Type B pancreatic cell (in vitro differentiated cells): ENCODE measurements at regions not wholly inside any gene's neighbourhood (a gene's known extent, or its start where the extent isn't known, plus 50 kb on each side); places are given as distances from the start of the nearest gene placed in this dataset.
A peak's percentile ranks its signal among the peaks of the same experiment; 100 is the strongest.

Source experiments
- DNase-seq: peaks from one replicate; pipeline ENCODE4 v3.0.0; 2021; ENCODE audit warnings: mixed read lengths; ENCODE audit not compliant: unreplicated experiment; ENCODE audit errors: extremely low spot score
- H3K27ac Mint-ChIP-seq: 2 replicates; pipeline ENCODE4 v1.8.0; 2021; ENCODE audit warnings: mild to moderate bottlenecking, mixed read lengths
- H3K27me3 Mint-ChIP-seq: 2 replicates; pipeline ENCODE4 v1.8.0; 2021; ENCODE audit warnings: mixed read lengths
- H3K36me3 Mint-ChIP-seq: 2 replicates; pipeline ENCODE4 v1.8.0; 2021; ENCODE audit warnings: mixed read lengths
- H3K4me1 Mint-ChIP-seq: one replicate; pipeline ENCODE4 v1.8.0; 2021; ENCODE audit warnings: mixed read lengths; ENCODE audit not compliant: unreplicated experiment
- H3K4me3 Mint-ChIP-seq: 2 replicates; pipeline ENCODE4 v1.8.0; 2021; ENCODE audit warnings: mild to moderate bottlenecking, mixed read lengths
- H3K9me3 Mint-ChIP-seq: 2 replicates; pipeline ENCODE4 v1.8.0; 2021; ENCODE audit warnings: mixed read lengths
- TF ChIP-seq, protein P1 (sequence below): fragments of 200-600 bp; sonication (generic); conservative IDR thresholded peaks from 2 replicates; pipeline ENCODE4 v1.5.0; 2021; ENCODE audit warnings: antibody characterized with exemption, mild to moderate bottlenecking

GRCh38 chr3:71991046-71991445 is 206.1 kb upstream of the PROK2 start:
- H3K27me3 Mint-ChIP-seq: peaks cover 5% of the 10 kb centered on the region
- H3K27ac Mint-ChIP-seq: no peak overlapping the region
- no peak overlapping the region for H3K4me3 Mint-ChIP-seq
- no peaks in the 10 kb centered on the region for H3K36me3 Mint-ChIP-seq
- TF ChIP-seq, protein P1, sequence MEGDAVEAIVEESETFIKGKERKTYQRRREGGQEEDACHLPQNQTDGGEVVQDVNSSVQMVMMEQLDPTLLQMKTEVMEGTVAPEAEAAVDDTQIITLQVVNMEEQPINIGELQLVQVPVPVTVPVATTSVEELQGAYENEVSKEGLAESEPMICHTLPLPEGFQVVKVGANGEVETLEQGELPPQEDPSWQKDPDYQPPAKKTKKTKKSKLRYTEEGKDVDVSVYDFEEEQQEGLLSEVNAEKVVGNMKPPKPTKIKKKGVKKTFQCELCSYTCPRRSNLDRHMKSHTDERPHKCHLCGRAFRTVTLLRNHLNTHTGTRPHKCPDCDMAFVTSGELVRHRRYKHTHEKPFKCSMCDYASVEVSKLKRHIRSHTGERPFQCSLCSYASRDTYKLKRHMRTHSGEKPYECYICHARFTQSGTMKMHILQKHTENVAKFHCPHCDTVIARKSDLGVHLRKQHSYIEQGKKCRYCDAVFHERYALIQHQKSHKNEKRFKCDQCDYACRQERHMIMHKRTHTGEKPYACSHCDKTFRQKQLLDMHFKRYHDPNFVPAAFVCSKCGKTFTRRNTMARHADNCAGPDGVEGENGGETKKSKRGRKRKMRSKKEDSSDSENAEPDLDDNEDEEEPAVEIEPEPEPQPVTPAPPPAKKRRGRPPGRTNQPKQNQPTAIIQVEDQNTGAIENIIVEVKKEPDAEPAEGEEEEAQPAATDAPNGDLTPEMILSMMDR: no peak
- no peak for DNase-seq
- peaks cover 5% of the 10 kb centered on the region for H3K4me1 Mint-ChIP-seq
- no peaks in the 10 kb centered on the region for H3K9me3 Mint-ChIP-seq

GRCh38 chr3:71990545-71990944 is 205.6 kb upstream of the PROK2 start:
- TF ChIP-seq, protein P1: no peak
- H3K27ac Mint-ChIP-seq: no peak overlapping the region
- no peaks in the 10 kb centered on the region for H3K9me3 Mint-ChIP-seq
- no peak for DNase-seq
- H3K36me3 Mint-ChIP-seq: no peaks in the 10 kb centered on the region
- H3K4me1 Mint-ChIP-seq: peaks cover 5% of the 10 kb centered on the region
- H3K4me3 Mint-ChIP-seq: no peak overlapping the region
- H3K27me3 Mint-ChIP-seq: peaks cover 3% of the 10 kb centered on the region

GRCh38 chr3:71989165-71989564 is 204.2 kb upstream of the PROK2 start:
- DNase-seq: no peak
- no peak overlapping the region for H3K27ac Mint-ChIP-seq
- H3K27me3 Mint-ChIP-seq: peaks cover 3% of the 10 kb centered on the region
- peaks cover 5% of the 10 kb centered on the region for H3K4me1 Mint-ChIP-seq
- no peak overlapping the region for H3K4me3 Mint-ChIP-seq
- no peaks in the 10 kb centered on the region for H3K36me3 Mint-ChIP-seq
- H3K9me3 Mint-ChIP-seq: no peaks in the 10 kb centered on the region
- TF ChIP-seq, protein P1: no peak

DNA sequence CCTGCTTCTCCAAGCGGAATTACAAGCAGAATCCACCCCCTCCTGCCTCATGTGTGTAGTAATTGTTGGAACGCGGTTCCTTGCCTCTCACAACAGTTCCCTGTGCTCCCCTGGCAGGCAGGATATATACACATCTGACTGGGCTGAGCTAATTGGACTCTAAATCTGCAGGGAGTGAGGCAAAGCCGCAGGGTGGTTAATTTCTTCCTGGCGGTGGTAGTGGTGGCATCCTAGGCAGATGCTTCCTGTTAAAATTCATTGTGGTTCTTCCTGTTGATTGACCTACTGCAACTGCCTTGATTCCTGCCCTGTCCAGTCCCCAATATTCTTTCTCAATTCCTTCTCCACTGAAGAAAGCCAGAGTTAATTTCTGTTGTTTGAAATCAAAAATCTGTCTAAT is 202.9 kb upstream of the PROK2 start:
- Mint-ChIP-seq H3K4me1 (peaks cover 5% of the 10 kb centered on the region), H3K9me3 (no peaks in the 10 kb centered on the region), H3K27ac (no peak overlapping the region), H3K36me3 (no peaks in the 10 kb centered on the region), H3K27me3 (no peaks in the 10 kb centered on the region), H3K4me3 (no peak overlapping the region)
- TF ChIP-seq, protein P1: no peak
- DNase-seq: no peak

- TF ChIP-seq, protein P1: peak; percentile 51
- H3K4me3 Mint-ChIP-seq: no peak overlapping the region
- no peaks in the 10 kb centered on the region for H3K9me3 Mint-ChIP-seq
- no peak for DNase-seq
- H3K36me3 Mint-ChIP-seq: no peaks in the 10 kb centered on the region
- H3K27me3 Mint-ChIP-seq: no peaks in the 10 kb centered on the region
- peaks cover 5% of the 10 kb centered on the region for H3K4me1 Mint-ChIP-seq
- H3K27ac Mint-ChIP-seq: no peak overlapping the region
These were observed 202.3 kb upstream of the PROK2 start for GRCh38 chr3:71987089-71987735.

DNA sequence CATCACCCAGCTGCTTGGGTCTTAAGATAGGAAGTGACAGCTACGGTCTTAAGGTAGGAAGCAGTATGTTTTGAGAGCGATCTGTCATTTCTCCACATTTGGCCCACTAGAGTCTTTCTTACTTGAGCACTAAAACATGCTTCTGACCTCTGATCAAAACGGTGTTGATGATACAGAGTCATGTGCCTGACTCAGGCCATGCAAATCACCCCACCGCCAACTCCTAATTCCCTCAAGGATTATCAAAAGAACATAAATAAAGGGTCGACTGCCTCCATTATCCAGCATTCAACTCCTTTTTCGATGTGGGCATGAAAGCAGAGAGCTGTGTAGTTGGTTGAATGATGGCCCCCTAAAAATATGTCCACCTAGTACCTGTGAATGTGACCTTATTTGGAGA is 201.7 kb upstream of the PROK2 start:
- no peak overlapping the region for H3K4me3 Mint-ChIP-seq
- no peaks in the 10 kb centered on the region for H3K36me3 Mint-ChIP-seq
- H3K9me3 Mint-ChIP-seq: no peaks in the 10 kb centered on the region
- TF ChIP-seq, protein P1: no peak
- peaks cover 5% of the 10 kb centered on the region for H3K4me1 Mint-ChIP-seq
- DNase-seq: no peak
- H3K27me3 Mint-ChIP-seq: no peaks in the 10 kb centered on the region
- H3K27ac Mint-ChIP-seq: no peak overlapping the region
